Ascending aorta (tissue), 2 donors: ENCODE measurements at regions not wholly inside any gene's neighbourhood (a gene's known extent, or its start where the extent isn't known, plus 50 kb on each side); places are given as distances from the start of the nearest gene placed in this dataset.
"Not testable (repeated sequence)": the region's sequence is repeated elsewhere in the genome, so short reads cannot be mapped to it uniquely, and the experiment has no call there.

Source experiments
- DNase-seq, 2 donors: peaks; one replicate each; pipeline ENCODE4 v3.0.0-alpha.2; 2019; ENCODE audit warnings: low spot score in 2 of 2
- H3K27ac ChIP-seq, 2 donors: fragments of 200-600 bp; sonication (generic); one replicate each; pipeline ENCODE4 v1.5.1; 2016 to 2017; ENCODE audit warnings: mild to moderate bottlenecking in 1 of 2
- H3K27me3 ChIP-seq: fragments of 200-600 bp; sonication (generic); one replicate; pipeline ENCODE4 v1.5.1; 2017
- H3K36me3 ChIP-seq, 2 donors: fragments of 200-600 bp; sonication (generic); one replicate each; pipeline ENCODE4 v1.5.1; 2016
- H3K4me1 ChIP-seq, 2 donors: fragments of 200-600 bp; sonication (generic); one replicate each; pipeline ENCODE4 v1.5.1; 2016 to 2017; ENCODE audit warnings: mild to moderate bottlenecking in 1 of 2
- H3K4me3 ChIP-seq, 2 donors: fragments of 200-600 bp; sonication (generic); one replicate each; pipeline ENCODE4 v1.5.1; 2016 to 2017; ENCODE audit warnings: mild to moderate bottlenecking in 1 of 2
- H3K9me3 ChIP-seq, 2 donors: fragments of 200-600 bp; sonication (generic); one replicate each; pipeline ENCODE4 v1.5.1; 2016
- CTCF ChIP-seq, 3 experiments: fragments of 200-600 bp in 2 of 3; fragments of 450-650 bp in 1 of 3; sonication (generic) in 2 of 3; IDR thresholded peaks; one replicate each; pipeline ENCODE4 v1.5.1; 2016 to 2019; ENCODE audit warnings: antibody characterized with exemption in 3 of 3, mild to moderate bottlenecking in 1 of 3, moderate library complexity in 1 of 3
- intact Hi-C: fragments of 100-400 bp; cut with DNase I; formaldehyde crosslinking; loops from one replicate; pipeline ENCODE4 v1.15.1; 2023

- H3K27me3 ChIP-seq: no peaks in the 10 kb centered on the region
- no peaks in the 10 kb centered on the region for H3K36me3 ChIP-seq
- no peak for TF ChIP-seq CTCF (IDR thresholded peaks at IDR 0.05)
- intact Hi-C loops: no loop called here
- H3K4me3 ChIP-seq: no peak overlapping the region
- H3K4me1 ChIP-seq: no peaks in the 10 kb centered on the region
- H3K9me3 ChIP-seq: no peaks in the 10 kb centered on the region
- H3K27ac ChIP-seq: no peak overlapping the region
- DNase-seq: no peak
These were observed 314.6 kb downstream of the ADAMTS20 start for GRCh38 chr12:43237238-43237879.

GRCh38 chr12:43235721-43236120 is 316.3 kb downstream of the ADAMTS20 start:
- no peak for TF ChIP-seq CTCF (IDR thresholded peaks at IDR 0.05)
- H3K9me3 ChIP-seq: no peaks in the 10 kb centered on the region
- H3K4me3 ChIP-seq: no peak overlapping the region
- intact Hi-C loops: no loop called here
- H3K27me3 ChIP-seq: no peaks in the 10 kb centered on the region
- no peaks in the 10 kb centered on the region for H3K4me1 ChIP-seq
- no peak for DNase-seq
- no peak overlapping the region for H3K27ac ChIP-seq
- no peaks in the 10 kb centered on the region for H3K36me3 ChIP-seq

GRCh38 chr12:43233861-43234260 is 318.1 kb downstream of the ADAMTS20 start:
- no peak for DNase-seq
- H3K27me3 ChIP-seq: no peaks in the 10 kb centered on the region
- no peak for TF ChIP-seq CTCF (IDR thresholded peaks at IDR 0.05)
- H3K9me3 ChIP-seq: no peaks in the 10 kb centered on the region
- no peak overlapping the region for H3K4me3 ChIP-seq
- H3K36me3 ChIP-seq: no peaks in the 10 kb centered on the region
- H3K27ac ChIP-seq: no peak overlapping the region
- intact Hi-C loops: no loop called here
- no peaks in the 10 kb centered on the region for H3K4me1 ChIP-seq

DNA sequence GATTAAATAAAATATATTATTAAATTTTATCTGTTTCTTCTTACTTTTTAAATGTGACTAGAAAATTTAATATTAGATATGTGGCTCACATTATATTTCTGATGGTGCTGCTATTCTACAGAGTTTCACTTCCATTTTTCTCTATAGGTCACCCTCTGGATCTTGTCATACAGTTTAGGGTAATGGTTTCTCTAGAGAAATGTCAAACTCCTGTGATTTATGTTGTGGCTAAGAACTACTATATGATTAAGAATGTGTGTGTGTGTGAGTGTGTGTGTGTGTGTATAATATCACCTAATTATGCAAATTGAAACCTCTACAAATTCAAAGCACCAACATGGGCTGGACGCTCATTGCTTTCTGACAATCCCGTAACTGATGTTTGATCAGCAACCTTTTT is 325.9 kb downstream of the ADAMTS20 start:
- no peak for DNase-seq
- intact Hi-C loops: no loop called here

DNA sequence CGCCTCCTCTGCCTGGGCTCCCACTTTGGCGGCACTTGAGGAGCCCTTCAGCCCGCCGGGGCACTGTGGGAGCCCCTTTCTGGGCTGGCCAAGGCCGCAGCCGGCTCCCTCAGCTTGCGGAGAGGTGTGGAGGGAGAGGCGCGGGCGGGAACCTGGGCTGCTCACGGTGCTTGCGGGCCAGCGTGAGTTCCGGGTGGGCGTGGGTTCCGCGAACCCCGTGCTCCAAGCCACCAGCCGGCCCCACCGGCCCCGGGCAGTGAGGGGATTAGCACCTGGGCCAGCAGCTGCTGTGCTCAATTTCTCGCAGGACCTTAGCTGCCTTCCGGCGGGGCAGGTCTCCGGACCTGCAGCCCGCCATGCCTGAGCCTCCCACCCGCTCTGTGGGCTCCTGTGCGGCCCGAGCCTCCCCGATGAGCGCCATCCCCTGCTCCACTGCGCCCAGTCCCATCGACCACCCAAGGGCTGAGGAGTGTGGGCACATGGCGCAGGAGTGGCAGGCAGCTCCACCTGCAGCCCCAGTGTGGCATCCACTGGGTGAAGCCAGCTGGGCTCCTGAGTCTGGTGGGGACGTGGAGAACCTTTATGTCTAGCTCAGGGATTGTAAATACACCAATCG is 327.7 kb downstream of the ADAMTS20 start:
- H3K36me3 ChIP-seq, H3K27ac ChIP-seq, H3K9me3 ChIP-seq, DNase-seq, H3K4me3 ChIP-seq, H3K4me1 ChIP-seq, intact Hi-C loops, H3K27me3 ChIP-seq: not testable (repeated sequence)

More for the DNA sequence above, 325.9 kb downstream of the ADAMTS20 start:
- Histone ChIP-seq H3K27me3 (no peaks in the 10 kb centered on the region), H3K9me3 (no peaks in the 10 kb centered on the region), H3K4me3 (no peak overlapping the region), H3K27ac (no peak overlapping the region), H3K4me1 (no peaks in the 10 kb centered on the region), H3K36me3 (no peaks in the 10 kb centered on the region)
- no peak for TF ChIP-seq CTCF (IDR thresholded peaks at IDR 0.05)

DNA sequence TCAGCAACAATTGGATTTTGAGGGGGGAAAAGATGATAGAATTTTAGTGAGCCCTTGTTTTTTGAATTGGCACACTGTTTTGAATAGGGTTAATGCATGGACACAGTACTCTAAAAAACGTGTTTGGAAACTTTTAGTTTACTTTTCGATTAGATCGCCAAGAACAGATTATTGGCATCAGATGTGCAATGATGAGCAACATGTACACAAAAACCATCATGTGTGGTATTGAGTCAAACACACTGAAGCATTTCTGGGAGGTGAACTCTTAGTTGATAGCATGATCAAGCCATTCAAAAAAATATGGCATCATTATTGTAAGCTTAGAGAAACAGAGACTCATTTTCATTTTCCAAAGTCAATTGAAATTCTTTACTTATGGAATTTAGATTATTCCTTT is 329.2 kb downstream of the ADAMTS20 start:
- intact Hi-C loops: no loop called here
- no peak overlapping the region for H3K4me3 ChIP-seq
- no peaks in the 10 kb centered on the region for H3K4me1 ChIP-seq
- TF ChIP-seq CTCF (IDR thresholded peaks at IDR 0.05): no peak
- no peaks in the 10 kb centered on the region for H3K36me3 ChIP-seq
- H3K27me3 ChIP-seq: no peaks in the 10 kb centered on the region
- no peaks in the 10 kb centered on the region for H3K9me3 ChIP-seq
- no peak for DNase-seq
- no peak overlapping the region for H3K27ac ChIP-seq
